ENCODE measurements at regions not wholly inside any gene's neighbourhood (a gene's known extent, or its start where the extent isn't known, plus 50 kb on each side); places are given as distances from the start of the nearest gene placed in this dataset.

DNA sequence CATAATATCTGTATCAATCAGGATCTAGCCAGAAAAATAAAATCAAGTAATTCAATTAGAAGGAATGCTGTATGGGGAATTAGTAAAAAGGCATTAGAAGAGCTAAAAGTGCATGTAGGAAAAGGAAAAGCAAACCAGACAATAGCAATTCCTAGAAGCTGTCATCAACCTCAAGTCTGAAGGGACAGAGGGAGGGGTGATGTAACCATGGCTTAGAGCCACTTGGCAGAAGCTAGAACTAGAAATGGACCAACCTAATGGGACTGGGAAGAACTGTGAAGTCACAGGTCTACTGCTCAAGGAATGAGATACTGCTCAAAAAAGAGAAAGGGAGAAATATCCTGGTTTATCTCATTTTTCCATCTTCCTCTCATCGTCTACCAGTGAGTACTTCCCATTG, 590.7 kb upstream of the SGO1 start:
- Histone ChIP-seq H3K4me3 (ENCODE audit: low read depth, low read length) (no peak overlapping the region), H3K9me3 (ENCODE audit: control insufficient read depth, insufficient read depth, low read depth, low read length) (no peaks in the 10 kb centered on the region), H3K4me1 (ENCODE audit: control insufficient read depth, insufficient read depth, low read length) (no peaks in the 10 kb centered on the region), H3K36me3 (ENCODE audit: control insufficient read depth in 2 of 2, insufficient read depth in 1 of 2, low read length in 2 of 2) (no peaks in the 10 kb centered on the region), H3K27ac (ENCODE audit: extremely low read depth, low read depth, low read length) (no peak overlapping the region)
- TF ChIP-seq ZNF146 (tag by site-specific recombination; IDR thresholded peaks at IDR 0.05) (no peak), SP2 (tag by site-specific recombination; IDR thresholded peaks at IDR 0.05) (no peak), HOXA7 (CRISPR knock-in tag; IDR thresholded peaks at IDR 0.05; ENCODE audit: borderline replicate concordance) (no peak), MYNN (tag by site-specific recombination; IDR thresholded peaks at IDR 0.05; ENCODE audit: borderline replicate concordance) (no peak), ZNF132 (tag by site-specific recombination; IDR thresholded peaks at IDR 0.05; ENCODE audit: borderline replicate concordance) (no peak), ZNF184 (tag by site-specific recombination; IDR thresholded peaks at IDR 0.05) (no peak), ZEB2 (tag by site-specific recombination; IDR thresholded peaks at IDR 0.05) (no peak), TRIM28 (IDR thresholded peaks at IDR 0.05; ENCODE audit: borderline replicate concordance, low read length) (no peak), ZNF366 (tag by site-specific recombination; conservative IDR thresholded peaks at IDR 0.05) (no peak), ZNF830 (tag by site-specific recombination; IDR thresholded peaks at IDR 0.05; ENCODE audit: low read depth) (no peak), ZNF623 (tag by site-specific recombination; IDR thresholded peaks at IDR 0.05) (no peak), ZSCAN30 (tag by site-specific recombination; IDR thresholded peaks at IDR 0.05) (no peak), ZNF777 (tag by site-specific recombination; IDR thresholded peaks at IDR 0.05; ENCODE audit: borderline replicate concordance) (no peak), ZFHX2 (tag by site-specific recombination; conservative IDR thresholded peaks at IDR 0.05) (no peak), SP3 (tag by site-specific recombination; IDR thresholded peaks at IDR 0.05) (no peak)
- TF ChIP-seq, protein P1, sequence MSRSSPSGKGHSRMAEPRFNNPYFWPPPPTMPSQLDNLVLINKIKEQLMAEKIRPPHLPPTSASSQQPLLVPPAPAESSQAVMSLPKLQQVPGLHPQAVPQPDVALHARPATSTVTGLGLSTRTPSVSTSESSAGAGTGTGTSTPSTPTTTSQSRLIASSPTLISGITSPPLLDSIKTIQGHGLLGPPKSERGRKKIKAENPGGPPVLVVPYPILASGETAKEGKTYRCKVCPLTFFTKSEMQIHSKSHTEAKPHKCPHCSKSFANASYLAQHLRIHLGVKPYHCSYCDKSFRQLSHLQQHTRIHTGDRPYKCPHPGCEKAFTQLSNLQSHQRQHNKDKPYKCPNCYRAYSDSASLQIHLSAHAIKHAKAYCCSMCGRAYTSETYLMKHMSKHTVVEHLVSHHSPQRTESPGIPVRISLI (tag by site-specific recombination; IDR thresholded peaks at IDR 0.05): no peak
- TF ChIP-seq, protein P2, sequence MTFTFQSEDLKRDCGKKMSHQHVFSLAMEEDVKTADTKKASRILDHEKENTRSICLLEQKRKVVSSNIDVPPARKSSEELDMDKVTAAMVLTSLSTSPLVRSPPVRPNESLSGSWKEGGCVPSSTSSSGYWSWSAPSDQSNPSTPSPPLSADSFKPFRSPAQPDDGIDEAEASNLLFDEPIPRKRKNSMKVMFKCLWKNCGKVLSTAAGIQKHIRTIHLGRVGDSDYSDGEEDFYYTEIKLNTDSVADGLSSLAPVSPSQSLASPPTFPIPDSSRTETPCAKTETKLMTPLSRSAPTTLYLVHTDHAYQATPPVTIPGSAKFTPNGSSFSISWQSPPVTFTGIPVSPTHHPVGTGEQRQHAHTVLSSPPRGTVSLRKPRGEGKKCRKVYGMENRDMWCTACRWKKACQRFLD (tag by site-specific recombination; IDR thresholded peaks at IDR 0.05): no peak
- TF ChIP-seq, protein P3, sequence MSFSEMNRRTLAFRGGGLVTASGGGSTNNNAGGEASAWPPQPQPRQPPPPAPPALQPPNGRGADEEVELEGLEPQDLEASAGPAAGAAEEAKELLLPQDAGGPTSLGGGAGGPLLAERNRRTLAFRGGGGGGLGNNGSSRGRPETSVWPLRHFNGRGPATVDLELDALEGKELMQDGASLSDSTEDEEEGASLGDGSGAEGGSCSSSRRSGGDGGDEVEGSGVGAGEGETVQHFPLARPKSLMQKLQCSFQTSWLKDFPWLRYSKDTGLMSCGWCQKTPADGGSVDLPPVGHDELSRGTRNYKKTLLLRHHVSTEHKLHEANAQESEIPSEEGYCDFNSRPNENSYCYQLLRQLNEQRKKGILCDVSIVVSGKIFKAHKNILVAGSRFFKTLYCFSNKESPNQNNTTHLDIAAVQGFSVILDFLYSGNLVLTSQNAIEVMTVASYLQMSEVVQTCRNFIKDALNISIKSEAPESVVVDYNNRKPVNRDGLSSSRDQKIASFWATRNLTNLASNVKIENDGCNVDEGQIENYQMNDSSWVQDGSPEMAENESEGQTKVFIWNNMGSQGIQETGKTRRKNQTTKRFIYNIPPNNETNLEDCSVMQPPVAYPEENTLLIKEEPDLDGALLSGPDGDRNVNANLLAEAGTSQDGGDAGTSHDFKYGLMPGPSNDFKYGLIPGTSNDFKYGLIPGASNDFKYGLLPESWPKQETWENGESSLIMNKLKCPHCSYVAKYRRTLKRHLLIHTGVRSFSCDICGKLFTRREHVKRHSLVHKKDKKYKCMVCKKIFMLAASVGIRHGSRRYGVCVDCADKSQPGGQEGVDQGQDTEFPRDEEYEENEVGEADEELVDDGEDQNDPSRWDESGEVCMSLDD (tag by site-specific recombination; IDR thresholded peaks at IDR 0.05): no peak
- TF ChIP-seq, protein P4, sequence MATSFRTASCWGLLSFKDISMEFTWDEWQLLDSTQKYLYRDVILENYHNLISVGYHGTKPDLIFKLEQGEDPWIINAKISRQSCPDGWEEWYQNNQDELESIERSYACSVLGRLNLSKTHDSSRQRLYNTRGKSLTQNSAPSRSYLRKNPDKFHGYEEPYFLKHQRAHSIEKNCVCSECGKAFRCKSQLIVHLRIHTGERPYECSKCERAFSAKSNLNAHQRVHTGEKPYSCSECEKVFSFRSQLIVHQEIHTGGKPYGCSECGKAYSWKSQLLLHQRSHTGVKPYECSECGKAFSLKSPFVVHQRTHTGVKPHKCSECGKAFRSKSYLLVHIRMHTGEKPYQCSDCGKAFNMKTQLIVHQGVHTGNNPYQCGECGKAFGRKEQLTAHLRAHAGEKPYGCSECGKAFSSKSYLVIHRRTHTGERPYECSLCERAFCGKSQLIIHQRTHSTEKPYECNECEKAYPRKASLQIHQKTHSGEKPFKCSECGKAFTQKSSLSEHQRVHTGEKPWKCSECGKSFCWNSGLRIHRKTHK (tag by site-specific recombination; IDR thresholded peaks at IDR 0.05): no peak
- CTCF ChIA-PET: interaction anchor here (0.6 kb wide), 1 partner anchor 482 kb away, joined by 4 read pairs; no protein-coding TSS in a partner anchor
- POLR2A ChIA-PET: no interaction called here

DNA sequence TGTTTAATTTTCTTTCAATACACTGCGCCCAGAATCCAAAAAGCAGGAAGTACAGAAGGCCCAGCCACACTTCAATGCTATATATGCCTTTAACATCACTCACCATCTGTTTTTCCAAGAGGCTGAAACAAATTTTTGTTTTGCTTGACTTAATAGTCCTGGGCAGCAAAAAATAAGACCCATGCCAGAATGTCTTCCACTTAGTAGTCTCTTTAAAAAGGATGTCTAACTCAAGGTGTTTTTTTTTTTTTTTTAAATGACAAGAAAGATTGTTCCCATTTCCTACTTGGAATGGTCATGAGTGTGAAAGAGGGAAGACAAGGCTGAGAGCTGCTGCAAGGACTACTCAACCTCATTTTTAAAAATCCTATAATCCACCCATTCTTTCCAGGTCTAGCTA, 590.3 kb upstream of the SGO1 start:
- ChIA-PET POLR2A (no interaction called here), CTCF (interaction anchor here (0.6 kb wide), 1 partner anchor 481 kb away, joined by 4 read pairs; no protein-coding TSS in a partner anchor)
- Histone ChIP-seq H3K9me3 (ENCODE audit: control insufficient read depth, insufficient read depth, low read depth, low read length) (no peaks in the 10 kb centered on the region), H3K27ac (ENCODE audit: extremely low read depth, low read depth, low read length) (no peak overlapping the region), H3K36me3 (ENCODE audit: control insufficient read depth in 2 of 2, insufficient read depth in 1 of 2, low read length in 2 of 2) (no peaks in the 10 kb centered on the region), H3K4me1 (ENCODE audit: control insufficient read depth, insufficient read depth, low read length) (no peaks in the 10 kb centered on the region), H3K4me3 (ENCODE audit: low read depth, low read length) (no peak overlapping the region)
- TF ChIP-seq WT1 (tag by site-specific recombination; IDR thresholded peaks at IDR 0.05) (no peak), ZNF354C (tag by site-specific recombination; IDR thresholded peaks at IDR 0.05; ENCODE audit: borderline replicate concordance, low read depth) (no peak), MYNN (tag by site-specific recombination; IDR thresholded peaks at IDR 0.05; ENCODE audit: borderline replicate concordance) (no peak), ZNF664 (tag by site-specific recombination; IDR thresholded peaks at IDR 0.05) (no peak), ZNF140 (tag by site-specific recombination; IDR thresholded peaks at IDR 0.05) (no peak), ZNF223 (tag by site-specific recombination; IDR thresholded peaks at IDR 0.05) (no peak), ZNF302 (tag by site-specific recombination; IDR thresholded peaks at IDR 0.05; ENCODE audit: low read depth) (no peak)
- TF ChIP-seq, protein P5, sequence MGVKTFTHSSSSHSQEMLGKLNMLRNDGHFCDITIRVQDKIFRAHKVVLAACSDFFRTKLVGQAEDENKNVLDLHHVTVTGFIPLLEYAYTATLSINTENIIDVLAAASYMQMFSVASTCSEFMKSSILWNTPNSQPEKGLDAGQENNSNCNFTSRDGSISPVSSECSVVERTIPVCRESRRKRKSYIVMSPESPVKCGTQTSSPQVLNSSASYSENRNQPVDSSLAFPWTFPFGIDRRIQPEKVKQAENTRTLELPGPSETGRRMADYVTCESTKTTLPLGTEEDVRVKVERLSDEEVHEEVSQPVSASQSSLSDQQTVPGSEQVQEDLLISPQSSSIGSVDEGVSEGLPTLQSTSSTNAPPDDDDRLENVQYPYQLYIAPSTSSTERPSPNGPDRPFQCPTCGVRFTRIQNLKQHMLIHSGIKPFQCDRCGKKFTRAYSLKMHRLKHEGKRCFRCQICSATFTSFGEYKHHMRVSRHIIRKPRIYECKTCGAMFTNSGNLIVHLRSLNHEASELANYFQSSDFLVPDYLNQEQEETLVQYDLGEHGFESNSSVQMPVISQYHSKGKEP (tag by site-specific recombination; IDR thresholded peaks at IDR 0.05): no peak
- TF ChIP-seq, protein P6, sequence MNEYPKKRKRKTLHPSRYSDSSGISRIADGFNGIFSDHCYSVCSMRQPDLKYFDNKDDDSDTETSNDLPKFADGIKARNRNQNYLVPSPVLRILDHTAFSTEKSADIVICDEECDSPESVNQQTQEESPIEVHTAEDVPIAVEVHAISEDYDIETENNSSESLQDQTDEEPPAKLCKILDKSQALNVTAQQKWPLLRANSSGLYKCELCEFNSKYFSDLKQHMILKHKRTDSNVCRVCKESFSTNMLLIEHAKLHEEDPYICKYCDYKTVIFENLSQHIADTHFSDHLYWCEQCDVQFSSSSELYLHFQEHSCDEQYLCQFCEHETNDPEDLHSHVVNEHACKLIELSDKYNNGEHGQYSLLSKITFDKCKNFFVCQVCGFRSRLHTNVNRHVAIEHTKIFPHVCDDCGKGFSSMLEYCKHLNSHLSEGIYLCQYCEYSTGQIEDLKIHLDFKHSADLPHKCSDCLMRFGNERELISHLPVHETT (tag by site-specific recombination; IDR thresholded peaks at IDR 0.05): no peak
